HG03060 (cell line): ENCODE measurements at regions not wholly inside any gene's neighbourhood (a gene's known extent, or its start where the extent isn't known, plus 50 kb on each side); places are given as distances from the start of the nearest gene placed in this dataset.

Source experiments
- ATAC-seq: cut with Tn5 transposase; IDR thresholded peaks from one replicate; pipeline ENCODE4 v1.9.1; 2021; ENCODE audit warnings: low read depth, moderate number of reproducible peaks; ENCODE audit not compliant: unreplicated experiment

DNA sequence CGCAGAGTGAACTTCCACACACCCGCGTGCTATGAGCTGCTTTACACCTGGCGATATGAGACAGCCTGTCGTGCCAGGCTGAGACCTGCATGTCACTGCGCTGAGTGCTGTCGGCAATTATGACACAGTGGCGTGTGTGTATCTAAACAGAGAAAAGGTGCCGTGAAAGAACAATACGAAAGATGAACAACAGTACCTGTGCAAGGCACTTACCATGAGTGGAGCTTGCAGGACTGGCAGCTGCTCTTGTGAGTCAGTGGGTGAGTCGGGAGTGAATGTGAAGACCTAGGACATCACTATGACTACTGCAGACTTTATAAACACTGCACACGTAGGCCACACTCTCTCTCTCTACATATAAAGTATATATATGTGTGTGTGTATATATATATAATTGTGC lies 68.5 kb upstream of the DUSP22 start:
- ATAC-seq: no peak

DNA sequence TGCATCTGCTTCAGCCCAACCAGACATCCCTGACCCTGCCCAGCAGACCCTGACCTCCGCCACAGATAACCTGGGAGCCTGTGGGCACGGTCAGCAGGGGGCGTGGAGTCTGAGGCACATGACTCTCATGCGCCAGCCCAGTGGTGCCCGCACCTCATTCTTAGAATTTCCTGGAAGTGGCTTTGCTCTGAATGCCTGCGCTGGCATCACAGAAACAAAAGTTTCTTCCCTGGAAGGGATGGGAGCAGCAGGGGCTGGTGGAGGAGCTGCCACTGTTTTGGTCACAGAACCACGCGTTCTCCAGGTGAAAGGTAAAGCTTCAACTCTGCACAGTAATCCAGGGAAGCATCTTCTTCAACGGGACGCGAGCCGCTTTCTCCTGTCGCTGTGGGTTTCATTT lies 67.9 kb upstream of the DUSP22 start:
- no peak for ATAC-seq

DNA sequence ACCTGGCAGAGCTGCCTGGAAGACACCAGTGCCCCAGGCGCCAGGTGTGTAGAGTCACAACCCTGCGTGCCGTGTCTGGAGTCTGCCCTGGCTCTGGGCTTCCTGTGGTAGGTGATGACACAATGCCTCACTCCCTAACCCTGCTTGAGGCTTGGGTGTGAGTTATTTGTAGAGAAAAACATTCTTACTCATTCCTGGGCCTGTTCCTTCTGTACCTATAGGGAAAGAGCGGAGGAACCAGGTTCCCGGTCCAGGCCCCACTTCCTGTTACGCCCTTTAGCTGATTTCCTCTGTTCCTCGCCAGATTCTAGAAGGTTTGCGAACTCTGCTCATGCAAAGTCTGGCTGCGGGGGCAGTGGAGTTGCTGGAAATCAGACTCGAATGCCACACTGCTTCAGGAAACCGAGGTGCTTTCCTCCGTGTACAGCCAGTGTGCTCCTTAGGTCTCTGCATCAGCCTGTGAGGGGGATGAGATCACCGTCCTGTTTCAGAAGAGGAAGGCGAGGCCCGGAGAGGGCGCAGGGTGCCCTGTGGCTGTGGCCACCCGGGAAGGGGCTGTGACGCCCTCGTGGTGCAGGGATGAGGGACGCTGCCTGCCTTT lies 67.1 kb upstream of the DUSP22 start:
- no peak for ATAC-seq

DNA sequence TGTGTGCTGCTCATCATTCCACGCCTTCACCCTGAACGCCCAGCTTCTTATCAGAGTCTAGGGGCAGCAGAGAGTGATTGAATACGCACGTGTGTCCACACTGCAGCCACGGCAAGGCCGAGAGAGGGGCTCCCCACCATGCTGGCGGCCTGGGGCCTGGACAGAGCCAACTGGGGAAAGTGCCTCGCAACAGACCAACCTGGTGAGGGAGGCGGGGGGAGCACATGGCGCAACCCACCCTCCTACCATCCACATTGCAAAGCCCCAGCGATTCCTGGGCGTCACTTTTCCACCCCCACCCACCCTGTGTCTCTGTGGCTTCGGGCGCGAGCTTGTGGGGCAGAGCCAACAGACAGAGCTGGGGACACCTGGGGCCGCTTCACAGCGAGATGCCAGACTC lies 66.4 kb upstream of the DUSP22 start:
- no peak for ATAC-seq

DNA sequence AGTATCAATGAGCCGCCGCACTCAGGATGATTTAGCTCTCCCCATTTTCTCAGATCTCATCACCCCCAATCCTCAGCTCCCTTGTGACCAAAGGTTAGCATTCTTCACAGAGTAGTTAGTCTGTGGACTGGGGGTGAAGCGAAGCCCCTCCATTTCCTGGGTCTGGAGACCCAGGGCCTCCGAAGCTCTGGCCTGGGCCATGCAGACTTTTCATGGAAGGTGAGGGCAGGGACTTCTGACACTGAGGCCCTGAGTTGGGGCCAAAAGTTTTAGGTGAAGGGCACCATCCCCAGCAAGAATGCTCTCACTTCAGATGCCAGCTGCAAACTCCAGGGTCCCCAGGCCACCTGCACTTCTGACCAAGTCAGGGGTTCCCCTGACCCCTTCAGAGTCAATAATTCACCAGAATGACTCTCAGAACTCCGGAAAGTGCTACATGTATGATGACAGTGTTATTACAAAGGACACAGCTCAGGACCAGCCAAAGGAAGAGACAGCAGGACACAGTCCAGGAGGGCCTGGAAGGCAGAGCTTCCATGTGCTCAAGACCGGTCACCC lies 65.7 kb upstream of the DUSP22 start:
- ATAC-seq: no peak

DNA sequence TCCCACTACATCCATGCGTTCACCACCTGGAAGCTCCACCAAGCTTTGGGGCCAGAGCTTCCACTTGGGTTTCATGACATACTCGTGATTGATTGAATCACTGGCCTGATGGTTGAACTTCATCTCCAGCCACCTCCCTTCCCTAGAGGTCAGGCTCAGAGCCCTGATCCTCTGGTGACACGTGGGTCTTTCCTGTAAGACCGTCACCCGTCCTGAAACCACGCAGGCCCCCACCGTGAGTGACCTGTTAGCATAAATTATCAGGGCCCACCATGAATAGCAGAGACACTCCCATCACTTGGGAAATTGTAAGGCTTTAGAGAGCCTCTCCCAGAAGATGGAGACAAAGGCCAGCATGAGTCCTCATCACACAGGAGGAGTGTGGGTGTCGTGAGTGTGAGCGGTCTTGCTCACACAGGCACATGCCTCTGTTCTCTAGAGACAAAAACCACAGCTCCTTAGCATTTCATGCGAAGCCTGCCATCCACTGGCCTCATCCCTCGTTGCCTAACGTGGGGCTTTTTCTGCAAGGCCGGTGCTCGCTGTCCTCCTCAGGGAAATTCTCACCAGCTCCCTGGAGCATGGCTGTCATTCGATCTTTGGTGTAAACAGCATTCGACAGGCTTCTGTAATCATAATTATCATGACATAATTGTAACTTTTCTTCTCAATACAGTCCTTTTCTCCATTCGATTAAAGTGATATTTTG lies 65.1 kb upstream of the DUSP22 start:
- ATAC-seq: no peak

DNA sequence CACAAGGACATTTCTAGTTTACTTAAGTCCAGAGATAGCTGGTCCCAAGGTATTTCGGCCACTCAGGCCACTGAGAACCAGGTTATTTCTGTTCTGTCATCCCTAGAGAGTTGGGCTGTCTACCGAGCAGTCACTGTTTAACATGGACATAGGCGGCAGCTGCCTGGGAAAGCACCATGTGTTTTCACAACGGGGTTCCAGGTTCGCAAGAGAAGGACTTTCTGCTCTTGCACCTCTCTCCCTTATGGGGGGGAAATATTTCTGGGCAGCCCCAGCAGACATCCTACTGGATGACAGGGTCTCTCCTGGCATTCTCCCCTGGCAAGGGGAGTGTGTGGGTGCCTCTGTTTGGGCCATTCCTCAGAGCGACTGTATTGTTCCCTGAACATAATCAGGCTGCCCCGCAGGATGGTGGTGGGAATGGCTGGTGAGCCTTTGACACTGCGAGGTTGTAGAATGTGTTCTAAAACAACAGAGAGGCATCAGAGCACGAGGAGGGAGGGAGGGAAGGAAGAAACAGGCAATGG lies 64.4 kb upstream of the DUSP22 start:
- no peak for ATAC-seq

DNA sequence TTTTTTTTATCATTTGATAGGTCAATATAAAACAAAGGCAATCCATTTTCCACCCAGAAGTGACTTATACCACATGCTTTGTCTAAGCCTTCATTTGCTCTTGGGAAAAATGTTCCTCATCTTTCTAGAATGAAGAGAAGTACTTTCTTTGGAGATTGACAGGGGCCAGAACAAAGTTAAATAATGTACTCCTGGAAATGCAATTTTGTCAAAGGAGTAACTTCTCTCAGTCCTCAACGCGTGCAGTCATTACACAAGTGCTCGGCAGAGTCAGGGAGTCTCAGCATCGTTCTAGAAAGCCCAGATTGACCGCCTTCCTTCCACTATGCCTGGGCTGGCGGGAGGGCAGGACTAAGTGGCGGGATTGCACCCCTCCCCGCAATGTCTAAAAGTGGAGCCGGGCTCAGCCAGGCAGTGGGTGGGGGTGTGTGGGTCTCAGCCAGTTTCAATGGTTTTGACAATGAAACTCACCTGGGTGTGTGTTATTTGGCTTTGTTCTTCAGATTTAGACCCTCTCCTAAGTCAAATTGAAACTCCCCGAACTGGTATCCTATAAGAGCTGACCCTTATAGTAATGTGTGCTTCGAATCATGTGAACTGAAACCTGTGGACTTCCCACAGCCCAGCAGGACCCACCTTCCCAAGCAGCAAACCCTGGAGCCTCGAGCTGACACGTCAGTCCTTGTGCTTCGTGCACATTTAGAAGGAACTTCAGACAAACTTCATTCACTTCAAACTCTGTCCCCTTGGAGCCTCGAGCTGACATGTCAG lies 63.2 kb upstream of the DUSP22 start:
- ATAC-seq: peak; percentile 27

DNA sequence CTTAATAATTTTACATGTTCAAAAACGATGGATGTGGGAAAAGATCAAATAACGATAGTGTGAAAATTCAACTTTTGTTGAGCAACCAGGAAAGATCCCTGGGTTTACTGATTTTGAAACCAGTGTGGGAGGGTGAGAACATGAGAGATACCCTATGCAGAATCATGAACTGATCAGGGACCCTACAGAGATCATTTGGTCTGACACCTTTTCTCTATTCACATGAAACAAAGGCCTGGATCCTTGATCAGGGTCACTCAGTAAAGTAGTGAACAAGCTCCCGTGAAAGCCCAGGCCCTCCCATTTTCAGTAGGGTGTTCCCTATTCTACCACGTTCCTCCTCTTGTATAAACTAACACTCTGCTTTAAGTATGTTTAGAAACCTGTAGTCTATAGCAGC lies 60.5 kb upstream of the DUSP22 start:
- ATAC-seq: no peak

DNA sequence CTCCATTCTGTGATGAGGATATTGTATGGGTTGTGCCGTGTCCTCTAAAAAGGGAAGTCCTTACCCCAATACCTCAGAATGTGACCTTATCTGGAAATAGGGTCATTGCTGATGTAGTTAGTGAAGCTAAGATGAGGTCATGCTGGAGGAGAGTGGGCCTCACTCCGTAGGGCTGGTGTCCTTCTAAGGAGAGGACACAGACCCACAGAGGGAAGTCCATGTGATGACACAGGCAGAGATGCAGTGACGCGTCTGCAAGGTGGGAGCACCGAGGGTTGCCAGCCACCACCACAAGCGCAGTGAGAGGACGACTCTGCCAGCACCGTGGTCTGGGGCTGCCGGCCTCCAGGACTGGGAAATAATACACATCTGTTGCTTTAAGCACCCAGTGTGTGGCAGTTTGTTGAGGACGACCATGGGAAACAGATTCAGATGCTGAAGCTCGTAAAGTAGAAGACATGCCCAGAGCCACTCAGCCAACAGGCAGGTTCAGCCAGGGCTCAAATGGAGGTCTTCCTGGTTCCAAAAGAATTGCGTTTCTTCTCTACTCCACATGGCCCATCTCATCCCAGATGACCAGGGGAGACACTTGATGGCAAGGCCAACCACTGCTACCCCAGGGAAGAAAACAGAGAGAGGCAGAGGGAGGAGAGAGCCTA lies 59.2 kb upstream of the DUSP22 start:
- no peak for ATAC-seq

DNA sequence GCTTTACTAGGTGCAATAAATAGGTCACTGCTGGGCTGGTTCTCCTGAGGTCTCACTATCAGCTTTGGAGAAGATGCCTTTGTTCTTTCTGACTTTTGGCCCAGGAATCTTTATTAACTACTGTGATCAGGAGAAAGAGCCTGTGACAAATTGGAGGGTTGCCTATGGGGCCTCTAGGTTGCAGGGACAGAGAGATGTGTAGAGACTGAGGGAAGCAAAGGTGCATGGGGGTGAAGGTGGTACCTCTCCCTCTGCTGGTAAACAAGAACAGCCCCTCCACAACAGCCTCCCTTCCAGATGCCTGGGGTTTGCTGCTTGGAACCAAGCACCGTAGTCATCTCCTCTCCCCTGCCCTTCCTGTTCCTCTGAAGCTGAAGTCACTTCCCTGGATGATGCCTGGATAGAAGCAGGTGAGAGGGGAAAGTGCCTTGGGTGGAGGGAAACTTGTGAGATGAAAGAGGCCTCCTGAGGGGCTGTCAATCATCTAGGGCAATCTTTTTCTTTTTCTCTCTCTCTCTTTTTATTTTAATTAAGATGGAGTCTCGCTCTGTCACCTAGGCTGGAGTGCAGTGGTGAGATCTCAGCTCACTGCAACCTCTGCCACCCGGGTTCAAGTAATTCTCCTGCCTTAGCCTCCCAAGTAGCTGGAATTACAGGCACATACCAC lies 57.4 kb upstream of the DUSP22 start:
- no peak for ATAC-seq

DNA sequence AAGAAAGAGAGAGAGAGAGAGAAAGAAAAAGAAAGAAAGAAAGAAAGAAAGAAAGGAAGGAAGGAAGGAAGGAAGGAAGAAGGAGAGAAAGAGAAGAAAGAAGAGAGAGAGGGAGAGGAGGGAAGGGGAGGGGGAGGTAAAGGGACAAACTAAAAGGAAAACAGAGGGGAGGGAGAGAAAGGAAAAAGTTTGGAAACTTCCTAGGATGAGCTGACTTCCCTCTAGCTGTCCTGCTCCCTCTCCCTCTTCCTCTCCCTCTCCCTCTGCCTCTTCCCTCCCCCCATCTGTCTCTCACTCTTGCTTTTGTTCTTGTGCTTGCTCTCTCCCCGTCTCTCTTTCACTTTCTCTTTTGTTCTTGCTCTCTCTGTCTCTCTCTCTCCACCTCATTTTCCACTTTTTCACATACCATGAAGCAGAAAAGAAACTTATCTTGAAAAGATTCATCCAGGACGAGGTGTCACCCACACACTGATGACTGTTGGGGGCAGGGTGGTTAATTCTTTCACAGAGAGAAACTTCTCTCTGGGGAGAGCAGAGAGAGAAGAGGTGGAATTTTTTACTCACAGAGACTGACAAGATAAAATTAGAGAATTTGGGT lies 56.4 kb upstream of the DUSP22 start:
- no peak for ATAC-seq

DNA sequence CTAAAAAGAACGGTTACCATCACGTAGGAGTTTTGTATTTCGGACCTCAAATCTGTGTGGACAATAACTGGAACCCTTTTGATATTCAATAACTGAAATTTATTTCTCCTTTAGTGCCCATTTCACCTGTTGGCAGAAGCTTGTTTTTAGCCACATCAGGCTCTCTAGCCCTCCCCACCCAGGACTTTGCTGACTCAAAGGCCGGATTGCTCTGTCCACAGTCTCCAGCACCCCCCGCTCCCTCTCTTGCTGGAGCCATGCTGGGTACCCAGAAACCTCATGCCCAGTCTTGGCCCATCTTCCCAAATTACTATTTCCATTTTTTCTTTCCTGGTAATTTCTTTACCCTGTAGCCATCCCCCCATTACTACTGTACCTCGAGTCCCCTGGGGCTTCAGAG lies 55.8 kb upstream of the DUSP22 start:
- ATAC-seq: no peak

DNA sequence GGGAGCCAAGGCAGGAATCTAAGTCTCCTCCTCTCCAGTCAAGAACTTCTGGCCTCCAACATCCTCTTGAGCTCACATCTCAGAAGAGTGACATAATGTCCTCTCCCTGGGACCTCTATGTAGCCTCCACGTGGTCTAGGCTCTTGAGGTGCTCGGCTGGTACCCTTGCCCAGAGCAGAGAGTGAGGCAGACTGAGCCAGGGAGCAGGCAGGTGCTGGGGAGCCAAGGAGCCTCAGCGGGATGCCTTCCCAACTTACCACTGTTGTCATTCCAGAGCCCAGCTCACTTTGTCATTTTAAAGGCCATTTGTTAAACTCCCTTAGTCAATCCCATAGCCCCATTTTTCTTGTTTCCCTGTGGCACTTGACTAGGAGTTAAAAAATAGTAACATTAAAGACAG lies 52.1 kb upstream of the DUSP22 start:
- ATAC-seq: no peak

DNA sequence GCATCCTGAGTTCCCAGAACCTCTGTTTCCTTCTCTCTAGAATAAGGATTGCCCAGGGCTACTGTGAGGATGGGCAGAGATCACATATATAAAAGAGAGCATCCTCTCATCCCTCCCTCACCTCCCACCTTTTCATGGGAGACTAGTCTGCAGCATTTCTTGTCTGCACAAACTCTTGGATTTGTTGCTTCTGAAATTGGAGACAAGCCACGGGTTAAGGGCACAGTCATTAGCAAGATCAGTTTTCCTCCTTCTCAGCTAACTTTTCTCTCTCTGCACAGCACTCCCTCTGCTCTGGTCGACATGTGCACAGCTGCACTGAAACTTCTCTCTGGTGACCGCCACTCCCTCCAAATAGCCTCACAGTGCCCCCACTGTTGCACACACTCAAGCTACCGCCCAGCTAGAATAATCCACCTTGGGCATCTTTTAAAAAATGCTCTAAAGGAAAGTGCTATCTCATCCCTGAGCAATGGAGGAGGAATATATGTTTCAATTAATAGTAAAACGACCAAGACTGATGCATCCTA lies 50.9 kb upstream of the DUSP22 start:
- ATAC-seq: no peak
